Lower leg skin (tissue), 4 donors: ENCODE measurements at regions not wholly inside any gene's neighbourhood (a gene's known extent, or its start where the extent isn't known, plus 50 kb on each side); places are given as distances from the start of the nearest gene placed in this dataset.
"Not testable (repeated sequence)": the region's sequence is repeated elsewhere in the genome, so short reads cannot be mapped to it uniquely, and the experiment has no call there.

Experiments
- DNase-seq, 2 donors: peaks; one replicate each; pipeline ENCODE4 v3.0.0-alpha.2; 2019; ENCODE audit warnings: low spot score in 2 of 2
- H3K4me3 ChIP-seq: fragments of 200-600 bp; sonication (generic); 2 replicates; pipeline ENCODE4 v1.5.1; 2017; ENCODE audit warnings: mild to moderate bottlenecking, low read depth; ENCODE audit not compliant: poor library complexity, severe bottlenecking
- POLR2A ChIP-seq, 2 donors: fragments of 450-650 bp; IDR thresholded peaks; one replicate each; pipeline ENCODE4 v1.6.1; 2016 to 2017; ENCODE audit warnings: antibody characterized with exemption in 2 of 2, mild to moderate bottlenecking in 1 of 2, moderate library complexity in 1 of 2
- WGBS, 2 donors: methylation state at CpG; one replicate each; pipeline ENCODE4 v1.1.5; 2018; 5-methylcytosine and 5-hydroxymethylcytosine counted together
- intact Hi-C: fragments of 100-400 bp; cut with DNase I; formaldehyde crosslinking; loops from one replicate; pipeline ENCODE4 v1.15.0; 2023; ENCODE audit warnings: low total_unique reads
- TF ChIP-seq, protein P1 (sequence below), 3 donors: fragments of 450-650 bp; IDR thresholded peaks; one replicate each; pipeline ENCODE4 v1.5.1; 2016; ENCODE audit warnings: antibody characterized with exemption in 3 of 3, mild to moderate bottlenecking in 3 of 3, moderate library complexity in 2 of 3

- no peak for DNase-seq
- 91 to 92% methylated on average over 1 of the region's 1 CpG for WGBS, 2 donors
- no peak for TF ChIP-seq POLR2A (IDR thresholded peaks at IDR 0.05)
- TF ChIP-seq, protein P1, sequence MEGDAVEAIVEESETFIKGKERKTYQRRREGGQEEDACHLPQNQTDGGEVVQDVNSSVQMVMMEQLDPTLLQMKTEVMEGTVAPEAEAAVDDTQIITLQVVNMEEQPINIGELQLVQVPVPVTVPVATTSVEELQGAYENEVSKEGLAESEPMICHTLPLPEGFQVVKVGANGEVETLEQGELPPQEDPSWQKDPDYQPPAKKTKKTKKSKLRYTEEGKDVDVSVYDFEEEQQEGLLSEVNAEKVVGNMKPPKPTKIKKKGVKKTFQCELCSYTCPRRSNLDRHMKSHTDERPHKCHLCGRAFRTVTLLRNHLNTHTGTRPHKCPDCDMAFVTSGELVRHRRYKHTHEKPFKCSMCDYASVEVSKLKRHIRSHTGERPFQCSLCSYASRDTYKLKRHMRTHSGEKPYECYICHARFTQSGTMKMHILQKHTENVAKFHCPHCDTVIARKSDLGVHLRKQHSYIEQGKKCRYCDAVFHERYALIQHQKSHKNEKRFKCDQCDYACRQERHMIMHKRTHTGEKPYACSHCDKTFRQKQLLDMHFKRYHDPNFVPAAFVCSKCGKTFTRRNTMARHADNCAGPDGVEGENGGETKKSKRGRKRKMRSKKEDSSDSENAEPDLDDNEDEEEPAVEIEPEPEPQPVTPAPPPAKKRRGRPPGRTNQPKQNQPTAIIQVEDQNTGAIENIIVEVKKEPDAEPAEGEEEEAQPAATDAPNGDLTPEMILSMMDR (IDR thresholded peaks at IDR 0.05) = no peak
- H3K4me3 ChIP-seq = no peak overlapping the region
- intact Hi-C loops = no loop called here
Measured at GRCh38 chr1:94666797-94667196, 125.2 kb upstream of the F3 start.

DNA sequence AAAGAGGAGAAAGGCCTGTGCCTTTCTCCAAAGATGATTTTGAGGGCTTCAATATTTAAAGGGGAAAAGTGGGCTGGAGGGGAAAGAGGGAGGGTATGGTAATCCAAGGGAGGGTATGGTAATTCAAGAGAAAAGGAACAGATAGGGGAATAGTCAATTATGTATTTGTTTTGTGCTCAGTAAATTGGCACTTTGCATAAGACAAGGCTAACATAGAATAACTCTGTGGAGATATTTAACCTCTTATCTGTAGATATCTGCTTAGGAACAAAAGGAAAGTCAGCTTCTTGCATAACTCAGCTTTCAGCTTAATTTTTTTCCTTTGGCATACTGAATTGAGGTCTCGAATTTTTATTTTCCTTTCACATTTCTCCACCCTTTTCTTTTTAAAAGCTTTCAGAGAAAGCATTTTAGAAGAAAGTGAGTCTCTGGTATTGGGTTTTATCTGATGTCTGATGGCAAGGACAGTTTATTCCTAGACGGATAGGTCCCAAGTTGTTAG, 119.9 kb upstream of the F3 start:
- no peak for DNase-seq
- 53 to 57% methylated on average over 2 of the region's 2 CpGs for WGBS, 2 donors
- intact Hi-C loops = no loop called here
- TF ChIP-seq, protein P1 (IDR thresholded peaks at IDR 0.05) = no peak
- H3K4me3 ChIP-seq = no peak overlapping the region

DNA sequence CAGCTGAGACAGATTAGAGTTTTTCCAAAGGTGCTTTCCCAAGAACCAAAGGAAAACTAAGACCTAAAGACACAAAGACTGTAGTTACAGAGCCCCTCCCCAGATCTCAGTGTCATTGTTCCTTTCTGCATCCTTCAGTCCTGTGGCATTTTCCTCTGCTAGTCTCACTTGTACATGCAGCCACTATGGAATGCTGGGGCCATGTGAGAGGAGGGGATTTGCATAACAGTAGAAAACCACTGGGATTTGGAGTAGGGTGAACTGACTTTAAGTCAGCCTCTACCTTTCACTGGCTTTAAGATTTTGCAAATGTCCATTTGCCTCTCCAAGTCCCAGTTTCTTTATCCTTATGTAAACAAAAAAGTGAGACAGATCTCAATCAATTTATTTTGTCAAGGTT, 119.4 kb upstream of the F3 start:
- no peak for TF ChIP-seq POLR2A (IDR thresholded peaks at IDR 0.05)
- TF ChIP-seq, protein P1 (IDR thresholded peaks at IDR 0.05) = no peak
- DNase-seq = no peak
- intact Hi-C loops = no loop called here
- no peak overlapping the region for H3K4me3 ChIP-seq

GRCh38 chr1:94660258-94660657, 118.7 kb upstream of the F3 start:
- TF ChIP-seq, protein P1 (IDR thresholded peaks at IDR 0.05) = no peak
- no peak for TF ChIP-seq POLR2A (IDR thresholded peaks at IDR 0.05)
- DNase-seq = no peak

DNA sequence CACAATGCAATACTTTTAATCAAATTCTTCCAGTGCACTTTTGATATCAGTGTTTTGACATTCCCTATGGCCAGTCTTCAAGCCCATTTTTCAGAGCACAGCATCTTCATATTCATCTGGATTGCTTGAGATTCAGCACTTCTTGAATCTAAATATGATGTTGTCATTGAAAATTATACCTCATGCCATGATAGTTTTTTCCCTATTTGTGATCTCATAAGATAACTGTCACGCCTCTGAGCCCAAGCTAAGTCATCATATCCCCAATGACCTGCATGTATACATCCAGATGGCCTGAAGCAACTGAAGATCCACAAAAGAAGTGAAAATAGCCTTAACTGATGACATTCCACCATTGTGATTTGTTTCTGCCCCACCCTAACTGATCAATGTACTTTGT, 117.6 kb upstream of the F3 start:
- intact Hi-C loops, DNase-seq, H3K4me3 ChIP-seq: not testable (repeated sequence)
- 94 to 96% methylated on average over 1 of the region's 1 CpG for WGBS, 2 donors

More at GRCh38 chr1:94660258-94660657, 118.7 kb upstream of the F3 start:
- 69 to 77% methylated on average over 2 of the region's 2 CpGs for WGBS, 2 donors
- H3K4me3 ChIP-seq = no peak overlapping the region
- intact Hi-C loops = no loop called here

DNA sequence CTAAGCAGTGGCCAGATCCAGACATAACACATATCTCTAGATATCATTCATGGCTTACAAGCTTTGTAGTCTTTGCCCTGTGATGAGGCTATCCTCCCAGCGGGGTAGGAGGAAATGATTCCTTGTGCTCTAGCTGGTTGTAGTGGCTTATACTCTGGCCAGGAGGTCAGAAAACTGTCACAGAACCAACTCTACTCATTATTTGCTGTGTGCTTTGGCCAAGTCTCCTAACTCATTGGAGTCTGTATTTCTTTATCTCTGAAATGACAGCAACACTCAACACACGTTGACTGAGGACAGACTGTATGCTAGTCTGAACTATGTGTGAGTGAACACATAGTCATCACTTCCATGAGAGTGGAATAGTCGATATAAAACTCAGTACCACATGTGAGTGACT, 116.7 kb upstream of the F3 start:
- DNase-seq = no peak
- H3K4me3 ChIP-seq = no peak overlapping the region
- TF ChIP-seq POLR2A (IDR thresholded peaks at IDR 0.05) = no peak
- TF ChIP-seq, protein P1 (IDR thresholded peaks at IDR 0.05) = no peak
- WGBS, 2 donors = 39 to 49% methylated on average over 3 of the region's 3 CpGs
- intact Hi-C loops = no loop called here

- 43 to 50% methylated on average over 4 of the region's 4 CpGs for WGBS, 2 donors
- DNase-seq, H3K4me3 ChIP-seq, intact Hi-C loops: not testable (repeated sequence)
Measured at GRCh38 chr1:94657776-94658175, 116.2 kb upstream of the F3 start.
